K562 (cell line): ENCODE measurements at regions not wholly inside any gene's neighbourhood (a gene's known extent, or its start where the extent isn't known, plus 50 kb on each side); places are given as distances from the start of the nearest gene placed in this dataset.

Source experiments
- ATAC-seq: fragments of 200-7000 bp; cut with Tn5 transposase; 3 replicates; pipeline ENCODE4 v1.9.1; 2020; ENCODE audit warnings: moderate library complexity
- BruUV-seq: library from RNA; stranded (reverse); fragments of 400-500 nt; replicated peaks from 2 replicates; lab custom pipeline; 2021; lab: Mats Ljungman, UMichigan
- CTCF ChIA-PET: fragments of 300-600 bp; formaldehyde crosslinking; extraction: SDS; loops from one replicate; lab custom pipeline; 2021; ENCODE audit warnings: low intra/inter-chr PET ratio; lab: Yijun Ruan, JAX
- POLR2A ChIA-PET: fragments of 300-600, 350-650 bp; sonication (Branson Sonifier 250); formaldehyde crosslinking; extraction: SDS; loops from one replicate; lab custom pipeline; 2021; ENCODE audit warnings: antibody characterized with exemption, inconsistent platforms; lab: Yijun Ruan, JAX
- DNase-seq, 4 experiments: peaks; one replicate each; pipeline versions ENCODE4 v3.0.0 to v3.0.0-alpha.2; 2011 to 2018; ENCODE audit warnings: low spot score in 3 of 4, mixed read lengths in 3 of 4; ENCODE audit errors: extremely low read depth in 1 of 4
- FAIRE-seq: peaks from 2 replicates; lab custom pipeline; 2011; peaks lifted over from hg19 to GRCh38; lab: Jason Lieb, UNC
- H2AFZ ChIP-seq: 2 replicates; pipeline ENCODE4 v1.6.0; 2011; ENCODE audit warnings: low read depth, low read length, control low read depth, inconsistent platforms
- H3K27ac ChIP-seq: fragments of 200-600 bp; 3 replicates; pipeline ENCODE4 v1.8.0; 2011; ENCODE audit warnings: low read depth, mild to moderate bottlenecking, control low read depth, inconsistent platforms, low read length, moderate library complexity, mixed read lengths; ENCODE audit errors: extremely low read depth
- H3K27me3 ChIP-seq, 2 experiments: fragments of 300-600 bp in 1 of 2; 2 replicates in 1 of 2; 3 replicates in 1 of 2; pipeline versions ENCODE4 v1.6.0 to v1.8.0; 2011; ENCODE audit warnings: inconsistent platforms in 2 of 2, low read length in 2 of 2, mild to moderate bottlenecking in 1 of 2, mixed read lengths in 1 of 2, moderate library complexity in 1 of 2; ENCODE audit not compliant: control insufficient read depth in 2 of 2, insufficient read depth in 2 of 2
- H3K36me3 ChIP-seq: fragments of 300-600 bp; 3 replicates; pipeline ENCODE4 v1.8.0; 2011; ENCODE audit warnings: mild to moderate bottlenecking, low read length, inconsistent platforms; ENCODE audit not compliant: control insufficient read depth, insufficient read depth
- H3K4me1 ChIP-seq, 2 experiments: fragments of 200-600 bp in 1 of 2; replicated peaks in 1 of 2; 2 replicates in 1 of 2; 3 replicates in 1 of 2; pipeline versions ENCODE4 v1.5.1 to v1.8.0; 2011; ENCODE audit warnings: inconsistent platforms in 2 of 2, low read length in 2 of 2, mild to moderate bottlenecking in 1 of 2, mixed read lengths in 1 of 2, moderate library complexity in 1 of 2; ENCODE audit not compliant: control insufficient read depth in 2 of 2, insufficient read depth in 2 of 2
- H3K4me2 ChIP-seq: 2 replicates; pipeline ENCODE4 v1.6.1; 2011; ENCODE audit warnings: low read length, control low read depth, inconsistent platforms, mixed read lengths; ENCODE audit not compliant: insufficient read depth
- H3K4me3 ChIP-seq: fragments of 200-600 bp; sonication (generic), shearing (Covaris generic); 2 replicates; pipeline ENCODE4 v1.5.1; 2016; ENCODE audit warnings: control low read depth, inconsistent platforms
- H3K79me2 ChIP-seq: fragments of 200-600 bp; 3 replicates; pipeline ENCODE4 v1.8.0; 2011; ENCODE audit warnings: low read length, inconsistent platforms; ENCODE audit not compliant: control insufficient read depth, insufficient read depth
- H3K9ac ChIP-seq, 2 experiments: 2 replicates each; pipeline versions ENCODE4 v1.6.0 to v1.6.1; 2011; ENCODE audit warnings: low read depth in 2 of 2, low read length in 2 of 2, control low read depth in 1 of 2, inconsistent platforms in 1 of 2, mild to moderate bottlenecking in 1 of 2, mixed read lengths in 1 of 2; ENCODE audit not compliant: insufficient read depth in 1 of 2
- H3K9me1 ChIP-seq: one replicate; pipeline ENCODE4 v1.6.0; 2011; ENCODE audit warnings: inconsistent platforms, mild to moderate bottlenecking, low read length, moderate library complexity; ENCODE audit not compliant: control insufficient read depth, insufficient read depth
- H3K9me3 ChIP-seq: replicated peaks from 2 replicates; pipeline ENCODE4 v1.5.1; 2011; ENCODE audit warnings: low read depth, low read length, inconsistent platforms; ENCODE audit not compliant: control insufficient read depth, insufficient read depth
- H4K20me1 ChIP-seq: replicated peaks from 2 replicates; pipeline ENCODE4 v1.6.1; 2011; ENCODE audit warnings: low read length, inconsistent platforms, mixed read lengths; ENCODE audit not compliant: control insufficient read depth, insufficient read depth
- CAMTA2 ChIP-seq: fragments of 250-450 bp; sonication (Bioruptor Pico); conservative IDR thresholded peaks from 2 replicates; pipeline ENCODE4 v1.5.1; 2022
- CEBPG ChIP-seq, 3 experiments: fragments of 200-800 bp in 1 of 3; sonication (Bioruptor generic) in 1 of 3; sonication (generic) in 1 of 3; formaldehyde crosslinking in 1 of 3; IDR thresholded peaks in 2 of 3; conservative IDR thresholded peaks in 1 of 3; 2 replicates each; pipeline versions ENCODE4 v1.6.1 to v1.8.0; 2016 to 2022; ENCODE audit warnings: missing compliant biosample characterization in 2 of 3, missing genetic modification characterization in 2 of 3, mild to moderate bottlenecking in 1 of 3, missing genetic modification reagents in 1 of 3
- NUFIP1 ChIP-seq: fragments of 450-650 bp; IDR thresholded peaks from 2 replicates; pipeline ENCODE4 v1.6.1; 2018; ENCODE audit not compliant: partially characterized antibody
- ZBTB49 ChIP-seq: sonication (generic); formaldehyde crosslinking; IDR thresholded peaks from 2 replicates; pipeline ENCODE4 v1.8.0; 2022; ENCODE audit warnings: missing genetic modification reagents, mild to moderate bottlenecking, borderline replicate concordance
- ZNF561 ChIP-seq: fragments of 450-650 bp; formaldehyde crosslinking; conservative IDR thresholded peaks from 2 replicates; pipeline ENCODE4 v1.4.0; 2020; ENCODE audit warnings: mild to moderate bottlenecking, moderate library complexity
- ZNF696 ChIP-seq: fragments of 250-450 bp; sonication (Bioruptor Pico); conservative IDR thresholded peaks from 2 replicates; pipeline ENCODE4 v1.4.0; 2020; ENCODE audit warnings: mild to moderate bottlenecking, moderate library complexity
- WGBS: fragments of 100-300 bp; shearing (Covaris generic); methylation state at CpG from one replicate; pipeline ENCODE4 v1.1.6; 2016; ENCODE audit warnings: low coverage, mixed read lengths; ENCODE audit not compliant: insufficient coverage; ENCODE audit errors: missing lambda C conversion rate; 5-methylcytosine and 5-hydroxymethylcytosine counted together
- in situ Hi-C: fragments of 300-500 bp; cut with MboI; formaldehyde crosslinking; loops from 4 replicates; pipeline ENCODE4 v1.15.0; 2018; ENCODE audit warnings: inconsistent platforms, mixed read lengths
- intact Hi-C: fragments of 100-400 bp; cut with micrococcal nuclease; formaldehyde crosslinking; loops from 2 replicates; pipeline ENCODE4 v1.14.2; 2022
- TF ChIP-seq, protein P1 (sequence below), 2 experiments: fragments of 450-650 bp in 1 of 2; sonication (generic) in 1 of 2; formaldehyde crosslinking in 1 of 2; IDR thresholded peaks; 2 replicates each; pipeline versions ENCODE4 v1.7.1 to v1.9.0; 2016 to 2022; ENCODE audit warnings: inconsistent platforms in 1 of 2, mild to moderate bottlenecking in 1 of 2, missing genetic modification reagents in 1 of 2

DNA sequence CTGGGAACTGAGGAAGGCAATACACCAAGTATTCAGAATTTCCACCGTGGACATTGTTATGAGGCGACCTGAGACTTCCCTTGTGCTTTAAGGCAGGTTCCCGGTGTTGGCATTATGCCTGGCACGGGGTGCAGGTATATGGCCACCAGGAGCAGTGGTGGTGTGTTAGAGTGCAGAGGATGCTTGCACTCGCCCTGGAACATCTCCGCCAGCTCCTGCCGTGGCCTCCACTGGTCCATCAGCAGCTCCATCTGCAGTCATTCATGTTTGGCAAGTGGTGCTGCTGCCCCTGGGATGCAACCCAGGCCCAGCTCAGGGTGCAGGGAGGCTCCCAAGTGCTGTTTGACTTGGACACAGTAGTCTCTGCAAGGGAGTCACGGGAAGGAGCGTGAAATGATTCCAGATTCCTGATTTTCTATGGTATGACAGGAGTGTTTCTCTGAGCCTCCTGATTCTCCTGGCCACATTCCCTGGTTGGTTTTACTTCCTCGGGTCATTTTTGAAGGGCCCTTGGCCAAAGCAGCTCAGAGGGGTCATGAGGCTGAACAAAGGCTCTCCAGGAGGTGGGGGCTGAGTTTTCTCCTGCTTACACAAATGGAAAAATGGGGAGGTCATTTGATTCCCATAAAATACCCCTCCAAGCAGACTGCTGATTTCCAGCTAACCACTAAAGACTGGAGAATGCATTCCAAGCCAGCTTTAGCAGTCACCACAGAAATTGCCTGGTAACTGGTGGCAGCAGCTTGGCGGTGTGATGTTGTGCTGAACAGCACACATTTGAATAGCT lies 60.4 kb upstream of the PSEN2 start:
- Histone ChIP-seq H3K27me3 (peaks cover 19 to 38% of the 10 kb centered on the region in 2 experiments; a peak in 4 of 5 replicates), H3K9me1 (no peaks in the 10 kb centered on the region), H3K4me3 (no peak overlapping the region), H2AFZ (no peak overlapping the region), H3K79me2 (no peaks in the 10 kb centered on the region), H3K4me1 (peaks cover 8 to 9% of the 10 kb centered on the region in 2 experiments; a peak in 4 of 5 replicates), H4K20me1 (no peaks in the 10 kb centered on the region; the same call in 1 of the 2 replicates), H3K36me3 (no peaks in the 10 kb centered on the region), H3K9ac (no peak overlapping the region), H3K27ac (no peak overlapping the region), H3K4me2 (no peak overlapping the region), H3K9me3 (no peaks in the 10 kb centered on the region)
- BruUV-seq = no TSS peak
- no peak for ATAC-seq
- ChIA-PET POLR2A (interaction anchor here (0.7 to 1.6 kb wide), 2 partner anchors 7 to 156 kb away, joined by 3 to 4 read pairs; no protein-coding TSS in a partner anchor), CTCF (no interaction called here)
- FAIRE-seq = no peak
- no peak for DNase-seq
- intact Hi-C loops = no loop called here
- WGBS = 4% methylated on average over 11 of the region's 11 CpGs
- in situ Hi-C loops = no loop called here
- no peak for TF ChIP-seq ZNF696 (CRISPR knock-in tag)
- no peak for TF ChIP-seq CAMTA2
- TF ChIP-seq ZBTB49 = no peak
- TF ChIP-seq, protein P1, sequence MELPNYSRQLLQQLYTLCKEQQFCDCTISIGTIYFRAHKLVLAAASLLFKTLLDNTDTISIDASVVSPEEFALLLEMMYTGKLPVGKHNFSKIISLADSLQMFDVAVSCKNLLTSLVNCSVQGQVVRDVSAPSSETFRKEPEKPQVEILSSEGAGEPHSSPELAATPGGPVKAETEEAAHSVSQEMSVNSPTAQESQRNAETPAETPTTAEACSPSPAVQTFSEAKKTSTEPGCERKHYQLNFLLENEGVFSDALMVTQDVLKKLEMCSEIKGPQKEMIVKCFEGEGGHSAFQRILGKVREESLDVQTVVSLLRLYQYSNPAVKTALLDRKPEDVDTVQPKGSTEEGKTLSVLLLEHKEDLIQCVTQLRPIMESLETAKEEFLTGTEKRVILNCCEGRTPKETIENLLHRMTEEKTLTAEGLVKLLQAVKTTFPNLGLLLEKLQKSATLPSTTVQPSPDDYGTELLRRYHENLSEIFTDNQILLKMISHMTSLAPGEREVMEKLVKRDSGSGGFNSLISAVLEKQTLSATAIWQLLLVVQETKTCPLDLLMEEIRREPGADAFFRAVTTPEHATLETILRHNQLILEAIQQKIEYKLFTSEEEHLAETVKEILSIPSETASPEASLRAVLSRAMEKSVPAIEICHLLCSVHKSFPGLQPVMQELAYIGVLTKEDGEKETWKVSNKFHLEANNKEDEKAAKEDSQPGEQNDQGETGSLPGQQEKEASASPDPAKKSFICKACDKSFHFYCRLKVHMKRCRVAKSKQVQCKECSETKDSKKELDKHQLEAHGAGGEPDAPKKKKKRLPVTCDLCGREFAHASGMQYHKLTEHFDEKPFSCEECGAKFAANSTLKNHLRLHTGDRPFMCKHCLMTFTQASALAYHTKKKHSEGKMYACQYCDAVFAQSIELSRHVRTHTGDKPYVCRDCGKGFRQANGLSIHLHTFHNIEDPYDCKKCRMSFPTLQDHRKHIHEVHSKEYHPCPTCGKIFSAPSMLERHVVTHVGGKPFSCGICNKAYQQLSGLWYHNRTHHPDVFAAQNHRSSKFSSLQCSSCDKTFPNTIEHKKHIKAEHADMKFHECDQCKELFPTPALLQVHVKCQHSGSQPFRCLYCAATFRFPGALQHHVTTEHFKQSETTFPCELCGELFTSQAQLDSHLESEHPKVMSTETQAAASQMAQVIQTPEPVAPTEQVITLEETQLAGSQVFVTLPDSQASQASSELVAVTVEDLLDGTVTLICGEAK (IDR thresholded peaks at IDR 0.05) = no peak
- TF ChIP-seq, protein P1 (CRISPR knock-in tag; IDR thresholded peaks at IDR 0.05) = no peak
- TF ChIP-seq ZNF561 = no peak
- TF ChIP-seq CEBPG (CRISPR knock-in tag; IDR thresholded peaks at IDR 0.05) = no peak
- no peak for TF ChIP-seq CEBPG (tag; conservative IDR thresholded peaks at IDR 0.05 in 1 of 2, IDR thresholded peaks at IDR 0.05 in 1 of 2)
- TF ChIP-seq NUFIP1 = no peak
